ENCODE measurements at regions not wholly inside any gene's neighbourhood (a gene's known extent, or its start where the extent isn't known, plus 50 kb on each side); places are given as distances from the start of the nearest gene placed in this dataset.

DNA sequence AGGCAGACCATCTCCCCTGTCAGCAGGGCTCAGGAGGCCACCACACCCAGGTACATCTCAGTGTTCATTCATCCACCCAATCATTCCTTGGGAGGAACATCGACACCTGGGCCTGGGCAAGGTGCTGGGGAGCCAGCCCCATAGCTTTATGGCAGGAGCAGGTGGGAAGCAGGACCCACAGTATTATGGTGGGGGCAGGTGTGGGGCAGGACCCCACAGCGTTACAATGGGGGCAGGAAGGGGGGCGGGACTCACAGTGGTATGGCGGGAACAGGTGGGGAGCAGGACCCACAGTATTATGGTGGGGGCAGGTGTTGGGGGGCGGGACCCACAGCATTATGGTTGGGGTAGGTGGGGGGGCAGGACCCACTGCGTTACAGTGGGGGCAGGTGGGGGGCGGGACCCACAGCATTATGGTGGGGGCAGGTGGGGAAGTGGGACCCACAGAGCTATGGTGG is 128.9 kb upstream of the HS6ST1 start:
- DNase-seq = no peak

DNA sequence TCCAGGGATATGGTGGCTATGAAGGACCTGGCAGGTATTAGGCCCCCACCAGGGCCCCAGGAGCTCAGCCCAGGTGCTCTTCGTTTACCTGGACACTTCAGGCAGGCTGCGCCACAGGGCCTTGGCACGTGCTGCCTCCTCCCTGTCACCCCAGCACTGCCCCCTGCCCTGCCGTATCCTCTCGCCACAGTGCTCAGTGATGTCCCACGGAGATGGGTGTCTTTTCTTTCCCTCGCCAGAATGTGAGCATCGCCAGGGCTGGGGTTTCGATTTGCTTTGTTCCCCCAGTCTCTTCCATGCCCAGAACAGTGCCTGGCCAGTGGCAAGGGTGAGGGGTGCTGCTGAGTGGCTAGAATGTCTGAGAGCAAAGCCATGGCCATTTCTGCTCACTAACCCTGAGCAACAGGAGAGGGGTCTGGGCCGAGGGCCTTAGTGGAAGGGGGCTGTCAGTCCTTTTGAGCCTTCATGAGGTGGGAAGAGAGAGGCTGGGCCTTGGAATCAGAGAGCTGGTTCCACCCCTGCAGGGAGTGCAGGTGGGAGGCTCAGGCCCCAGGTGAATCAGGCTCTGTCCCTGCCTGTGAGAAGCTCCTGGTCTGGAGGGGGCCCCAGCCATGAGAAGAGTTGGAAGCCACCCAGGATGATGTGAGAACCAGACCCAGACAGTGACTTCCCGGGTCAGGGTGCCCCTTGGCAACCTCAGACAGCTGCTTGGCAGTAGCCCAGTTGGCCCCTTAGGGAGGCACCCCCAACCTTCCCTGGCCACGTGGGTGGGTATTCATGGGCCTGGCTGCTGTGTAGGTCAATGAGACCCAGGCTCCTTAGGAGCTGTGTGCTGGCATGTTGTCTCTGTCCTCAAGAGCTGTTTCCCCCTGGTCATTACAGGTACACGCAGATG is 129.9 kb upstream of the HS6ST1 start:
- DNase-seq = no peak

DNA sequence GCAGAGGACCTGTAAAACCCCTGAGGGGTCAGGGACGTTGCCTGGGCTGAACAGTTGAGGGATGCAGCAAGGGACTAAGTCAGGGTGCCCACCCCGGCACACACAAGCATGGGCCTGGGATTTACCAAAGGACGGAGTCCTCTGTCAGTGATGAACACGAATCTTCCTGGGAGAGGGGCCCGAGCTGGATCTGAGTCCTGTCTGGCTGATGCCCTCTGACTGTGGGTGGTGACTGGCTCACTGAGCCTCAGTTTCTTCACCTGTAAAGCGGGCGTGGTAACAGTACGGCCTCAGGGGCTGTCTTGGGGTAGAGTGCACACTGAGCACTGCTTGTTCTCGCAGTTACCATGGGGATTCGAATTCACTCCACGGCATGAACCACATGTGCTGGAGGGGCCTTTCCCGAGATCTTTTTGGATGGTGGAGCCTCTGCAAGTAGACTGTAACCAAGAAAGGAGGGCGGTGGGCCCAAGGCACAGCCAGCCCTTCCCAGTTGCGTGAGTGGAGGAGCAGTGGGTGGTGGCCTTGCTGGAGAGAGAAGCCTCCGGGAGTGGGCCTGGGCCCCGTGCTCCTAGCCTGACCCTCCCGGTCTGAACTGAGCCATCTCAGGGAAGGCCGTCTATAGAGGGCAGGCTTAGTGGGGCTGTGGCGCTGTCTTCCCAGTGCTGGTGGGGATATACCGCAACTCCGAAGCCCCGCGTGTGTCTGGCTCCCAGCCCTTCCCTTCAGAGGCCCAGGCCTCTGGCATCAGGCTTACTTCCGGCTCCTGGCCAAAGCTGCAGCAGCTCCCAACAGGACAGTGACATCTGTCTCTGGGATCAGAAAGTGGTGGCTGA is 130.8 kb upstream of the HS6ST1 start:
- DNase-seq = no peak

DNA sequence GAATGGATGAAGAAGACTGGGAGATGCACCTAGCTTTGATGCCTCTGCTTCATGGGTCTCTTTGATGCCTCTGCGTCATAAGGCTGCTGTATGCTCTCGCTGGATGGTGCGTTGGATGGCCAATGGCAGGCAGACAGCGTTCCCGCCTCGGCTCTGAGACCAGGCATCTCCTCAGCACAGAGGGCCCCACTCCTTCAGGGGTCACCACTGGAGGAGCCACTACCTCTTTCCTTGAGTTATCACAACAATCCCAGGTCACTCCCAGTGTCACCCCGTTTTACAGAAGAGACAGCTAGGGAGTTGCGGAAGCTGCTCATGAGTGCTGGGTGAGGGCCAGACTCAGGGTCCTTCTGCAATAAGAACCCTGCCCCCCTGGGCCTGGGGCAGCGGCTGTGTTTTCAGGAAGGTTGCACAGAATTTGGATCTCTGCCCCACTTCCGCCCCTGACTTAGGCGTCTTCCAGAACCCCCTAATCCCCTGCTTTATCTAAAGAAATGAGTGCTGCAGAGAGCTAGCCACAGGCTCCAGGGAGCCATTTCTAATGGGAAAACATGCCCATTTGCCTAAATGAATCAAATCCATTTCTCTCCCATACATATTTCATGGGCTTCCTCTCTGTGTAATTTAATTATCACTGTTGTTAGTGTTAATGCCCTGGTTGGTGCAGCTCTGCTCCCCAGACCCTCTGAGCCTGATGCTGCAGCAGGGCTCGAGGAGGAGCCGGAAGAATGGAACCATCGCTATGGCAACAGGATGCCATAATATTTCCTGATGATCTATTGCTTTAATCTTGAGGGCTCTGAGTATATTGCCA is 131.8 kb upstream of the HS6ST1 start:
- no peak for DNase-seq

DNA sequence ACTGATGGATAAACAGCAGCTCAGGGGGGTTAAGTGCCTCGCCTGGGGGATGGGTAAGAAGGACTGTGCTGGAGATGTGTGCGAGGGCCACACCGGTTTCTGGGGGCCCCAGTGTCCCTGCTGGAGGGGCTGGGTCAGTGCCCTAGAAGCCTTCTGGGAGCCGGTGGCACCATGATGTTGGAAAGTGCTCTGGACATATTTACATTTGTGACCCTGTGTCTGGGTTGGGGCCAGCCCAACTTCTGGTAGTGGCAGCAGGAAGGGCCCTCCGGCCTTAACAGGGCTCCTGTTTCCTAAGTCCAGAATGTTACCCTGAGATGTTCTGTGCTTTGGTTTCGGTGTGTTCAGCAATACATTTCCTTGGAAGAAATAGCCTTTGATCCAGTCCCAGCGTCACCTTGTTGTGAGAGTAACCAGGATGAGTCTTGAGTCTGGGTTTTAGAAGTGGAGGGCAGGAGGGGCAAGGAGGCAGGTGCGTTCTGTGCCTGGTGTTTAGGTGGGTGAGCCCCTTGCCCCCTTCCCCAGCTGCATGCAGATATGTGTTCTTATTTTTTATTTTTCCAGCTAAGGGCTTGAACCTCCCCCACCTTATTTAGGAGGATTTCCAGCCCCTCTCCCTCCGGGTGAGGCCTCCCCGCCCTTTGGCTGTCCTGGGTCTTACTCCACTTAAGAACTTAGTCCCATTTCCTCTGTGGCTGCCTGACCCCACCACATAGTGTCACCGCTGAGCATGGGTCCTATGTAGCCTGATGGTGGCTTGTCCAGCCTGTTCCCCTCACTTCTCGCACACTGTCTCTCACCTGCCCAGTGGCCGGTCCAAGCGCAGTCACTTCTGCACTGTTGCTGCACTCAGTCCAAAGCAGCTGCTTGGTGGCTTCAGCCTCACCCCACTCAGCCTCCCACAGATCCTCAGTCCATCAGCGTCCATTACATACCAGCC is 132.7 kb upstream of the HS6ST1 start:
- no peak for DNase-seq

DNA sequence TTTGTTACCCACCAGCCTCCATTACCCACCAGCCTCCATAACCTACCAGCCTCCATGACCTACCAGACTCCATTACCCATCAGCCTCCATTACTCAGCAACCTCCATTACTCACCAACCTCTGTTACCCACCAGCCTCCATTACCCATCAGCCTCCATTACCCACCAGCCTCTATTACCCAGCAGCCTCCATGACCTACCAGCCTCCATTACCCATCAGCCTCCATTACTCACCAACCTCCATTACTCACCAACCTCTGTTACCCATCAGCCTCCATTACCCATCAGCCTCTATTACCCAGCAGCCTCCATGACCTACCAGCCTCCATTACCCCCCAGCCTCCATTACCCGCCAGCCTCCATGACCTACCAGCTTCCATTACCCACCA is 133.3 kb upstream of the HS6ST1 start:
- no peak for DNase-seq

DNA sequence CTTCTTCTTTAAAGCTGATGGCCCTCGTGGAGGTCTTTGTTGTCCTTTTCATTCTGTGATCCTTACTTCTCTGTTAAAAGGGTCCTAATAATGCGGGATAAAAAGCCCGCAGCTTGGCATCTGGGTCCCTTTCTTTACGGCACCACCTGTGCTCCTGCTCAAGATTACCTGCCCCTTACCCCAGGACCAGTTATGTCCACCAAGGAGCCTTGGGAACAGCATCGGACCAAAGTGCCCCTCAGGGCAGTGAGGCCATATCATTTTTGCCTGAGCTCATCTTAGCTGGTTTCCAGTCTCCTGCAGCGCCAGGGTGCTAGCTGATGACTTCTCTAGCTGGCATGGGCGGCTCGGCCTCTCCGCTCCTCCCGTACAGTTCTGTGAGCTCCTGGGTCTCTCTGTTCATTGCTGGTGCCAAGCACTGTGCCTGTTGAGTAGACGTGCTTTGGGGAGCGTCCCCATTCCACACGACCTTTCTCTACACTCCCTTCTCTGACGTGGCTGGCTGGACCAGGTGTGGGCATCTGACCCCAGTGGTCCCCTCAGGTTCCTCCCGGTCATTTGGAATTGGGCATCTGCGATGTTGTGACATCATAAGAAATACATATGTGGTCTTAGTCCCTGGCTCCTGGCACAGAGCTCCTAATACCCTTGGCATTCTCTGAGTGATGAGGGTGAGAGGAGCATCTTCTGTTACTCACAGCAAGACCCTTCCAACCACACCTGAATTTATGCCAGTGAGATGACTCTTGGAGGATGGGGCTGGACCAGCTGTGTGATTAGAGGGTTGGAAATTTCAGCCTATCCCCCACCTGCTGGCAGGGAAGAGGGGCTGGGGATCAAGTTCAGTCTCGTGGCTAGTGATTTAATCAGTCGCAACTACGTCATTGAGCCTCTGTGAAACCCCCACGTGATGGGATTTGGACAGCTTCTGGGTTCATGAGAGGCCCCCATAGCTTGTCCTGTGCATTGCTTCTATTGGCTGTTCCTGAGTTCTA is 134.2 kb upstream of the HS6ST1 start:
- DNase-seq = no peak

DNA sequence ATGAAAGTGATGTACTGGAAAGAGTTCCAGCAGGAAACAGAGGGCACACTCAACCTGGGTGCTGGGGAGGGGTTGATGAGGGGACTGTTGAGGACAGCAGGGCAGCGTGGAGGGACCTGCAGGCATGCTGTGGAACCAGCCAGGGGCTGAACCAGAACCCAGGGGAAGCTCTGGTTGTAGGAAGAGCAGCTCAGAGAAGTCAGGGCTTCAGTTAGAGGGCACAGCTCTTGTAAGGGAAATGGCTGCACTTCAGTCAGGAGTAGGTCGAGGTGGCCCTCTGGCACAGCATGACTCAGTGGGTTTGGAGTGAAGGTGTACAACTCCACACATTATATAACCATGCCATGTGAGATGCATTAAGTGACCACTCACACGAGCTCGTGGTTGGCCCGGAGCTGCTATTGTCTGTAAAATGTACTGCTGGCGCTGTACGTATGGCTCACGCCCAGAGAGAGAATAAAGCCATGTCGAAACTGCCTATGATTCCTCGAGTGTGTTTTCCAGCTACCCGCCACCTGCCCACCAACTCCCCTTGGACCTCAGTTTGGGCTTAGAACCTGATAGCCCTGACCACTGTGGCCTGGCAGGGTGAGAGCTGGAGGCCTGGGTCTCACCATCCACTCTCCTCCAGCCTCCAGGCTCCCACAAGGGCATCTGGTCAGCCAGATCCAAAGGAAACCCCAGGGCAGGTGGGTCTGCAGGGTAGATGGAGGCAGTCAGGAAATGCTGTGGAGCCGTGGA is 136.5 kb upstream of the HS6ST1 start:
- DNase-seq = no peak

DNA sequence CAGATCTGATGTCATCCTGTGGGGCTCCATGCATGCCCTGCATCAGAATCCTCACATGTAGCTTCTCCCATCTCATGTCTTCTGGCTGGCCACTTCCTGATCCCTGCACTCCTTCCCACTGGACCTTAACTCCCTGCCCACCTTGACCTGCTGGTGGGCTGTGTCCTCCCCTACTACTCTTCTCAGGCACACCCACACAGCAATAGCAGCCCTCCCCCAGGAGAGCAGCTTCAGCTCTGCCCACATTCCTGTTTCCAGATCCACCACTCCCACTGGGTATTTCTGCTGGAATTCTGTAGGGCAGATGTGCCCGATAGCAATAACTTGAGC is 137.0 kb upstream of the HS6ST1 start:
- no peak for DNase-seq

DNA sequence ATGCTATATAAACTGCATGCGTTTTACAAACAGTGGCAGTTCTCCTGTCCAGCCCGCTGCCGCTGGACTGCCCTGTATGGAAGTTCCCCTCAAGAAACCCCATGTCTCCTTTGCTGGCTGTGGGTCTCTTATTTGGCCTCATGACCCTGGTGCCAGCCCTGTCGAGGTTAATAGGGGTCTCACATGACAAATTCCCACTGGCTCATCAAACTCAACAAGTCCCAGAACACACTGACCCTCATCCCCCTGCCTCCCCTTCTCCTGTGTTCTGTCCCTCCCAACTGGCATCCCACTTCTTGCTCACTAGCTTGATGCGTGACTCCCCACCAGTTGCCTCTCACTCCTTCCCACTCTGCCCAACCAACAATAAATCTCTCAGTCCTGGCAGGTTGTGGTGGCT is 137.6 kb upstream of the HS6ST1 start:
- no peak for DNase-seq

DNA sequence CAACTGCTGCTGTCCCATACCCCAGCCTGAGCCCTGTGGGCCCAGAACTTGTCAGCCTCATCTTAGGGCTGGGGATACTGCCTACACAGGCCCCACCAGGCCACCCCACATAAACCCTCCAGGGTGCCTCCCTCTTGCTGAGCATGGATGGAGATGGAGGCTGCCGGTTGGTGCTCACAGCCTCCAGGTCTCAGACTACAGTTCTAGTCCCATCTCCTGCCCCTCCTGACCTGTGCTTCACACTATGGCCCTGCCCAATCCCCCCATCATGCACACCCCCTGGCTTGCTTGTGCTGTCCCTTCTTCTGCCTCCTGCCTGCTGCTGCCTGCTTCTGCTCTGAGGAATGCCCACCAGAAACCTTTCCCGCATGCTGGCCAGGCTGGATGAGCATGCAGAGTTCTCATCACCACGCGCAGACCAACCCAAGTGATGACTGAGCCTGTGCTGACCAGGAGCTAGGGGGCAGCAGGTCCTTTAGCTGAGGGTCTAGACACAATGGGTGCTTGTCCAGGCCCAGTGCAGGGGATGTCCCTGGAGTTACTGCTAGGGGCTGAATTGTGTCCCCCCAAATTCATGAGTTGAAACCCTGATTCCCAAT is 138.4 kb upstream of the HS6ST1 start:
- no peak for DNase-seq

DNA sequence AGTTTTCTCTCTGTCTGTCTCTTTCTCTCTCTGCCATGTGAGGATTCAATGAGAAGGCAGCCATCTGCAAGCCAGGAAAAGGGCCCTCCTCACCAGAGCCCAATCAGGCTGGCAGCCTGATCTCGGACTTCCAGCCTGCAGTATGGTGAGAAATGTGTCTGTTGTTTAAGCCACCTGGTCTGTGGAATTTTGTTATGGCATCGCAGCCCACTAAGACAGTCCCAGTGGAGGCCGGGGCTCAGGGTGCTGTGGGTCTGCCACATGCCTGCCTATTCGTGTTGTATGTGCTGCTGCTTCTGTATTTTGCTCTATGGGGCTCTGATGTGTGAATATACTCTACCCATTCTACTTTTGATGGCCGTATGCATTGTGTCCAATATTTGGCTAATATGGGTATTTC is 139.0 kb upstream of the HS6ST1 start:
- DNase-seq = no peak

DNA sequence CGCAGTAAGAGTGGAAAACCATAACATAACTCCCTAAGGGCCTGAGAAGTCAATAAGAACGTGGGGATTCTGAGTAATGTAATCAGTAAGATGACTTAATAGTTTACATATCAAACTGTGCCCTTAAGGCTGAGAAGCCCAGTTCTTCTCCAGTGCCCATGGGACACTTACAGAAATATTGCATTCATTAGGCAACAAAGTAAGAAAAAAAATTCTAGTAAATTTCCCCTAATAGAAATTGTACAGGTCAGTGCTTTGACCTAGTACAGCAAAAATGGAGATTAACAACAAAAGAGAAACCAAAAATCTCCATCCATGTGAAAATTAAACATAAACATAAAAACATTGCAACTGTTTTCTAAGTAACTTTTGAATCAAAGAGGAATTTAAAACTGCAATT is 139.8 kb upstream of the HS6ST1 start:
- DNase-seq = no peak

DNA sequence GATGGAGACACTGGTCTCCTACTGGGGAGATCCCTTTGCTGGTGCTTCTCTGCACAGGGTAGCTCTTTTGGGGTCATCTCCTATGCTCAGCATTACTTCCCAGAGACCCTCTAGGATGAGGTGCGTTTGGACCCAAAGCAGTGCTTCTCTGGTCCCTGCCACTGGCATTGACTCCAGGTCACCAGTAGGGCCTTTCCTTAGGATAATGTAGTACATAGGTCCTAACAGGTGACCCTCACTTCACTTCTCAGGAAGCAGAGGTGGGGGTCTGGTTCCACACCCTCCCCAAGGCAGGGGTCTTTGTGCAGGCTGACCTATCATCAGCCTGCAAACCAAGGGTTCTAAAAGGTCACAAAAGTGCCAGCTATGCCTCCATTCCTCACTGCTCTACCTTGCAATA is 145.8 kb upstream of the HS6ST1 start:
- no peak for DNase-seq

DNA sequence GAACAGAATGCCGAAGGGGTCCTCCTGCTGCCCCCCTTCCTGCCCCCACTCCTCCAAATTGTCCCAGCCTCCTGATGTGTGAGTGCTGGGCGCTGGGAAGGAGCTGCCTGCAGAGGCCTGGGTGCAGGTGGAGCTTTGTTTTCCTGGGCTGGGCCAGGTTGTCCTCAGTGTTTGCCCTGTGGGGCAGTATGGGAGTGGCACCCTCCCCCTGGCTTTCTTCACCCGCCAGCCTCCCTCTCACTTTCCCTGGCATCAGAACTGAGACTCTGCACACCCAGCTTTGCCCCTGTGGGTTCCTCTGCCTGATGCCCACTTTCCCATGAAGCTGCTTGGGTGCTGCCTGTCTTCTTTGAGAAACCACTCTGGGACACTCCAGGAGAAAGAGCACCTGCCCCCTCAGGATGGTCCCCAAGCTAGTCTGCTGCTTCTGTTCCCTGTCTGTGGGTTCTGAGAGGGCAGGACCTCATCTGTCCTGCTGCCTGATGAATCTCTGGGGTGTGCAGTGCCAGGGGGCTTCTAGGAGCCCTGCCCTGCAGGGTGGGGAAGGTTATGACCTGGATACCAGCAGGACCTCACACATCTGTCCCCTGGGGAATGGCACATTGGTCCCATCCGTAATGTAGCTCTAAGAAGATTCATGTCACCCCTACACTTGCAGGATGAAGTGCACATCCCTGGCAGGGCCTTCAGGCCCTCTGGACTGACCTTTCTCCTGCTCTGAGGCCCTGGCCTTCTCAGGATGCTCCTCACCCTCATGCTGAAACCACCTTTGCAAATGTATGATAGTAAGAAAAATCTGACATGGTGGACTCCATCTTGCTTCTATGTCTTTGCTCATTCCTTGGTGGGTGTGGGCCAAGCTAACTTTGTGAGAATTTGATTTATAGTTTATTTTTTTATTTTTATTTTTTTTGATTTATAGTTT is 146.8 kb upstream of the HS6ST1 start:
- no peak for DNase-seq

DNA sequence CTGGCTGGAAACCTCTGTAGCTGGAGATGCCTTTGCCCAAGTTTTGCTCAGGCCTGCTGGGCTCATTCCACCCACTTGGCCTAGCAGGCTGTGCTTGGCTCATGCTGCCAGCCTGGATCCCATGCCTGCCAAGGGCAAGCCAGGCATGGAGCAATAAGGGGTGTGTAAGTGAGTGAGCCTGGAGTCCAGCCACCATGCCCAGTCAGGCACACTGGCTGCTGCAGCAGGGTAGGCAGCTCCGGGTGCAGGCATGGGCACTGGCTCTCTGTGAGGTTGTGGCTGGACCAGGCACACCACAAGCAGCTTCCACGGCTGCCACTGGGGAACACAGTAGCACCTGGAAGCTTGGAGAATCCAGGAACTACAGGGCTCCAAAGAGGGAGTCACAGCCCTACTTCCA is 147.7 kb upstream of the HS6ST1 start:
- DNase-seq = peak in 41 of 58 donors; percentile 14 to 79 (median 49)

DNA sequence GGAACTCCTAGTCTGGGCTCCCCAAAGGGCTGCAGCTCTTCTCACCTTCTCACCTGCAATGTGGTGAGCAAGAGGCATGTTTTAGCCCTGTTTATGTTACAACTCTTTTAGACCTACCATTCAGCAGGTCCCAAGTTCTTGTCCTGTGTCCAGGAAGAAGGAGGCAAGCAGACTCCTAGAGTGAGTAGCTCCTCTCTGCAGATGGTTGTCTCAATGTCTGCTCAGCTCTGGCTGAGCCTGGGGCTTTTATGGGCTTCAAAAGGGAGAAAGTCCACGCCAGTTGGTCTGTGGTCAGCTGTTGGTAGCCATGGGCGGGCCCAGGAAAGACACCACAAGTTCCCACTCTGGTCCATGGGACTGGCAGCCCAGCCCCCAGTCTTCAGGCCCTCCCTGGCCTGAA is 148.1 kb upstream of the HS6ST1 start:
- no peak for DNase-seq
